CD14-positive monocyte (primary cell): ENCODE measurements at regions not wholly inside any gene's neighbourhood (a gene's known extent, or its start where the extent isn't known, plus 50 kb on each side); places are given as distances from the start of the nearest gene placed in this dataset.

ENCODE experiments used
- DNase-seq, 3 donors: peaks; one replicate each; pipeline ENCODE4 v3.0.0-alpha.2; 2011 to 2022
- H2AFZ ChIP-seq: 2 replicates; pipeline ENCODE4 v1.6.0; 2012; ENCODE audit warnings: mild to moderate bottlenecking, low read depth, low read length, inconsistent platforms; ENCODE audit not compliant: insufficient read depth, poor library complexity, severe bottlenecking
- H3K27ac ChIP-seq, 2 donors: 1 replicate in 1 of 2; 2 replicates in 1 of 2; pipeline ENCODE4 v1.5.1; 2012 to 2013; ENCODE audit warnings: low read length in 2 of 2, control low read depth in 1 of 2, inconsistent platforms in 1 of 2, low read depth in 1 of 2, mild to moderate bottlenecking in 1 of 2
- H3K27me3 ChIP-seq, 2 donors: one replicate each; pipeline versions ENCODE4 v1.6.0 to v1.6.1; 2011 to 2013; ENCODE audit warnings: low read length in 2 of 2; ENCODE audit not compliant: control insufficient read depth in 2 of 2, insufficient read depth in 2 of 2
- H3K36me3 ChIP-seq, 2 donors: replicated peaks in 1 of 2; 1 replicate in 1 of 2; 2 replicates in 1 of 2; pipeline versions ENCODE4 v1.5.1 to v1.6.1; 2012 to 2013; ENCODE audit warnings: low read length in 2 of 2, control low read depth in 1 of 2, inconsistent platforms in 1 of 2, mild to moderate bottlenecking in 1 of 2; ENCODE audit not compliant: insufficient read depth in 2 of 2, control insufficient read depth in 1 of 2
- H3K4me1 ChIP-seq, 2 donors: 1 replicate in 1 of 2; 2 replicates in 1 of 2; pipeline versions ENCODE4 v1.5.1 to v1.6.1; 2012 to 2013; ENCODE audit warnings: low read length in 2 of 2, control low read depth in 1 of 2, inconsistent platforms in 1 of 2, mild to moderate bottlenecking in 1 of 2, moderate library complexity in 1 of 2; ENCODE audit not compliant: insufficient read depth in 2 of 2, control insufficient read depth in 1 of 2
- H3K4me2 ChIP-seq: replicated peaks from 2 replicates; pipeline ENCODE3; 2012; ENCODE audit warnings: low read length, moderate library complexity, mild to moderate bottlenecking; ENCODE audit not compliant: poor library complexity, severe bottlenecking; ENCODE audit errors: extremely low read depth
- H3K4me3 ChIP-seq, 3 experiments: fragments of 200-600 bp in 1 of 3; sonication (generic) in 1 of 3; replicated peaks in 1 of 3; 1 replicate in 2 of 3; 2 replicates in 1 of 3; pipeline ENCODE4 v1.5.1; 2011 to 2013; ENCODE audit warnings: low read length in 3 of 3, mild to moderate bottlenecking in 3 of 3, control low read depth in 2 of 3, low read depth in 2 of 3, inconsistent platforms in 1 of 3, moderate library complexity in 1 of 3
- H3K79me2 ChIP-seq: 2 replicates; pipeline ENCODE4 v1.6.0; 2012; ENCODE audit warnings: mild to moderate bottlenecking, control low read depth, inconsistent platforms, low read length, moderate library complexity; ENCODE audit not compliant: insufficient read depth
- H3K9ac ChIP-seq: 2 replicates; pipeline ENCODE4 v1.6.0; 2017; ENCODE audit warnings: low read length, mild to moderate bottlenecking; ENCODE audit not compliant: insufficient read depth, poor library complexity, severe bottlenecking
- H3K9me3 ChIP-seq, 2 donors: replicated peaks in 1 of 2; 1 replicate in 1 of 2; 2 replicates in 1 of 2; pipeline versions ENCODE4 v1.5.1 to v1.6.1; 2012 to 2013; ENCODE audit warnings: low read length in 2 of 2, control low read depth in 1 of 2; ENCODE audit not compliant: control insufficient read depth in 1 of 2, insufficient read depth in 1 of 2
- H4K20me1 ChIP-seq: 2 replicates; pipeline ENCODE4 v1.6.0; 2012; ENCODE audit warnings: mild to moderate bottlenecking, low read length, control low read depth, moderate library complexity; ENCODE audit not compliant: insufficient read depth
- H3K27ac Mint-ChIP-seq, 7 donors: one replicate each; pipeline ENCODE4 v1.8.0; 2020; ENCODE audit warnings: mild to moderate bottlenecking in 7 of 7, mixed read lengths in 7 of 7, moderate library complexity in 6 of 7, inconsistent platforms in 2 of 7
- H3K27me3 Mint-ChIP-seq, 3 donors: one replicate each; pipeline ENCODE4 v1.8.0; 2021 to 2022; ENCODE audit warnings: low read depth in 3 of 3, mild to moderate bottlenecking in 3 of 3, mixed read lengths in 3 of 3, moderate library complexity in 3 of 3, inconsistent platforms in 1 of 3
- H3K36me3 Mint-ChIP-seq, 2 donors: one replicate each; pipeline ENCODE4 v1.8.0; 2020; ENCODE audit warnings: mixed read lengths in 2 of 2, inconsistent platforms in 1 of 2, mild to moderate bottlenecking in 1 of 2
- H3K4me1 Mint-ChIP-seq: one replicate; pipeline ENCODE4 v1.8.0; 2020; ENCODE audit warnings: mild to moderate bottlenecking, mixed read lengths
- H3K4me3 Mint-ChIP-seq, 2 donors: one replicate each; pipeline ENCODE4 v1.8.0; 2020; ENCODE audit warnings: mild to moderate bottlenecking in 2 of 2, mixed read lengths in 2 of 2, moderate library complexity in 1 of 2
- H3K9me3 Mint-ChIP-seq, 7 donors: one replicate each; pipeline ENCODE4 v1.8.0; 2020 to 2022; ENCODE audit warnings: mixed read lengths in 7 of 7, mild to moderate bottlenecking in 6 of 7, moderate library complexity in 6 of 7, inconsistent platforms in 2 of 7
- CTCF ChIP-seq: fragments of 200-600 bp; IDR thresholded peaks from one replicate; pipeline ENCODE4 v1.8.0; 2022; ENCODE audit warnings: antibody characterized with exemption, mild to moderate bottlenecking
- WGBS: methylation state at CpG from one replicate; pipeline ENCODE4 v1.1.5; 2013; ENCODE audit warnings: missing lambda C conversion rate; ENCODE audit not compliant: insufficient coverage; 5-methylcytosine and 5-hydroxymethylcytosine counted together
- intact Hi-C, 2 donors: fragments of 100-400 bp; cut with micrococcal nuclease; formaldehyde crosslinking; loops; one replicate each; pipeline versions ENCODE4 v1.15.0 to v1.15.1; 2023

- Histone ChIP-seq H3K9me3 (peaks cover 0 to 23% of the 10 kb centered on the region in 2 donors), H3K27ac (no peak overlapping the region), H3K4me1 (no peaks in the 10 kb centered on the region), H3K27me3 (no peaks in the 10 kb centered on the region), H3K9ac (no peak overlapping the region), H3K79me2 (no peaks in the 10 kb centered on the region), H4K20me1 (no peaks in the 10 kb centered on the region), H3K4me2 (no peak overlapping the region), H3K4me3 (no peak overlapping the region), H3K36me3 (no peaks in the 10 kb centered on the region), H2AFZ (no peak overlapping the region)
- peaks cover 0 to 6% (median 3%) of the 10 kb centered on the region in 3 donors for H3K27me3 Mint-ChIP-seq
- WGBS = 71% methylated on average over 1 of the region's 3 CpGs
- H3K9me3 Mint-ChIP-seq = peaks cover 0 to 20% (median 6%) of the 10 kb centered on the region in 7 donors
- intact Hi-C loops = no loop called here
- no peak overlapping the region for H3K4me3 Mint-ChIP-seq
- H3K4me1 Mint-ChIP-seq = no peaks in the 10 kb centered on the region
- no peak for DNase-seq
- H3K36me3 Mint-ChIP-seq = no peaks in the 10 kb centered on the region
- no peak for TF ChIP-seq CTCF
- no peak overlapping the region for H3K27ac Mint-ChIP-seq
These were observed 193.8 kb downstream of the ANKRD30B start for GRCh38 chr18:14941792-14942191.

GRCh38 chr18:14942275-14942674, 194.3 kb downstream of the ANKRD30B start:
- no peak for DNase-seq
- H3K79me2 ChIP-seq = no peaks in the 10 kb centered on the region
- H3K27me3 ChIP-seq = no peaks in the 10 kb centered on the region
- H3K4me3 ChIP-seq = no peak overlapping the region
- peaks cover 0 to 23% of the 10 kb centered on the region in 2 donors for H3K9me3 ChIP-seq
- H4K20me1 ChIP-seq = no peaks in the 10 kb centered on the region
- no CpG with 5 or more reads among the region's 7 CpGs for WGBS
- intact Hi-C loops = no loop called here
- TF ChIP-seq CTCF = no peak
- Mint-ChIP-seq H3K4me1 (no peaks in the 10 kb centered on the region), H3K4me3 (no peak overlapping the region), H3K27ac (no peak overlapping the region), H3K36me3 (no peaks in the 10 kb centered on the region), H3K27me3 (peaks cover 0 to 6% (median 3%) of the 10 kb centered on the region in 3 donors), H3K9me3 (peaks cover 0 to 20% (median 6%) of the 10 kb centered on the region in 7 donors)
- no peak overlapping the region for H3K4me2 ChIP-seq
- H3K4me1 ChIP-seq = no peaks in the 10 kb centered on the region
- no peaks in the 10 kb centered on the region for H3K36me3 ChIP-seq
- H3K9ac ChIP-seq = no peak overlapping the region
- no peak overlapping the region for H3K27ac ChIP-seq
- H2AFZ ChIP-seq = no peak overlapping the region
